HG02852 (cell line): ENCODE measurements at regions not wholly inside any gene's neighbourhood (a gene's known extent, or its start where the extent isn't known, plus 50 kb on each side); places are given as distances from the start of the nearest gene placed in this dataset.
"Not testable (repeated sequence)": the region's sequence is repeated elsewhere in the genome, so short reads cannot be mapped to it uniquely, and the experiment has no call there.

ENCODE experiments used
- ATAC-seq: cut with Tn5 transposase; IDR thresholded peaks from one replicate; pipeline ENCODE4 v1.9.1; 2021; ENCODE audit warnings: mild to moderate bottlenecking, moderate library complexity; ENCODE audit not compliant: unreplicated experiment

GRCh38 chr6:166253778-166254204, 54.4 kb downstream of the PRR18 start:
- ATAC-seq = no peak

- peak; percentile 55 for ATAC-seq
These were observed 54.9 kb downstream of the PRR18 start for GRCh38 chr6:166253281-166253681.

- no peak for ATAC-seq
These were observed 55.6 kb downstream of the PRR18 start for GRCh38 chr6:166252601-166253000.

GRCh38 chr6:166251655-166252054, 56.5 kb downstream of the PRR18 start:
- ATAC-seq = no peak

GRCh38 chr6:166251211-166251610, 57.0 kb downstream of the PRR18 start:
- ATAC-seq = no peak

- not testable (repeated sequence) for ATAC-seq
These were observed 59.0 kb downstream of the PRR18 start for GRCh38 chr6:166249061-166249785.

- ATAC-seq = peak; percentile 2
These were observed 63.0 kb downstream of the PRR18 start for GRCh38 chr6:166245148-166245547.

- ATAC-seq = peak; percentile 89
These were observed 63.7 kb downstream of the PRR18 start for GRCh38 chr6:166244353-166245045.

- no peak for ATAC-seq
These were observed 65.3 kb downstream of the PRR18 start for GRCh38 chr6:166242888-166243287.

GRCh38 chr6:166241974-166242373, 66.2 kb downstream of the PRR18 start:
- no peak for ATAC-seq

GRCh38 chr6:166240889-166241288, 67.3 kb downstream of the PRR18 start:
- no peak for ATAC-seq

- ATAC-seq = no peak
These were observed 70.0 kb upstream of the TBXT start for GRCh38 chr6:166237617-166238016.

- ATAC-seq = no peak
These were observed 68.9 kb upstream of the TBXT start for GRCh38 chr6:166236596-166236995.

GRCh38 chr6:166235666-166236292, 68.1 kb upstream of the TBXT start:
- no peak for ATAC-seq

- not testable (repeated sequence) for ATAC-seq
These were observed 63.5 kb upstream of the TBXT start for GRCh38 chr6:166231181-166231580.

- no peak for ATAC-seq
These were observed 61.3 kb upstream of the TBXT start for GRCh38 chr6:166228839-166229528.

- no peak for ATAC-seq
These were observed 60.8 kb upstream of the TBXT start for GRCh38 chr6:166228425-166228824.

GRCh38 chr6:166223079-166223478, 55.4 kb upstream of the TBXT start:
- ATAC-seq = no peak

- no peak for ATAC-seq
These were observed 55.0 kb upstream of the TBXT start for GRCh38 chr6:166222631-166223030.

GRCh38 chr6:166221636-166222035, 54.0 kb upstream of the TBXT start:
- no peak for ATAC-seq

- ATAC-seq = no peak
These were observed 53.4 kb upstream of the TBXT start for GRCh38 chr6:166221040-166221439.
